Skin of body (tissue), 1 donor: ENCODE measurements at regions not wholly inside any gene's neighbourhood (a gene's known extent, or its start where the extent isn't known, plus 50 kb on each side); places are given as distances from the start of the nearest gene placed in this dataset.
"Not testable (repeated sequence)": the region's sequence is repeated elsewhere in the genome, so short reads cannot be mapped to it uniquely, and the experiment has no call there.

Source experiments
- DNase-seq: peaks from one replicate; lab custom pipeline; 2025; lab: John Stamatoyannopoulos, UW

GRCh38 chr12:75874441-75874840, 157.1 kb downstream of the PHLDA1 start:
- DNase-seq: no peak

DNA sequence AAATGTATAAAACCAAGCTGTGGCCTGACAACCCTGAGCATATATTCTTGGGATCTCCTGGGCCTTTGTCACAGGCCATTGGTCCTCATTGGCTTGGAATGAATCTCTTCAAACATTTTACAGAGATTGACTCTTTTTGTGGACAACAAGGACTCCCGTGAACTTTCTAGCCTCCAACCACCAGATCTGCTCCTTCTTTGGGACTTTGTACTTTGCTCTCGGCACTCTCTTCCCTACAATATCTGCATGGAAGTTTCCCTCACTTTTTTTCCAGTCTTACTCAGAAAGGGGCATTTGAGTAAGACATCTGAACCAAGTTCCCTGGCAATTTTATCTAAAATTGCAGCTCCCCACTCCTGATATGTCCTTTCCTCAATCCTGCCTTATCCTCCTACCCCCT, 158.8 kb downstream of the PHLDA1 start:
- DNase-seq: no peak

DNA sequence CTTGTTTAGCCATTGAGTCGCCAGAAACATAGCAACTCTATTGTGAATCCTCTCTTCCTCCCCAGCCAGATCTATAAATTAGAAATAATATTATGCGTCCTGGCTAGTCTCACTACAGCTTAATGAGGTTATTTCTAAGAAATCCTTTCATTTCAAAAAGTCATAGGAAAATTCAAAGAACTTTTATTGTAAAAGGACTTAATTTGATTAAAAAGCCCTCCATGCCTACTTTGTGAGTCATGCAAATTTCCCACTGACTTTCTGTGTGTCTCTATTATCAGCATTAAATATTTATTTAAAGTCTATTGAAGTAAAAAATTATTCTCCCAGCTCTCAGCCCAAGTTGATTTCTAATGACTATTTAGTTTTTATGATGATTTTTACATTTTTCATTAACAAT, 160.7 kb downstream of the PHLDA1 start:
- no peak for DNase-seq

DNA sequence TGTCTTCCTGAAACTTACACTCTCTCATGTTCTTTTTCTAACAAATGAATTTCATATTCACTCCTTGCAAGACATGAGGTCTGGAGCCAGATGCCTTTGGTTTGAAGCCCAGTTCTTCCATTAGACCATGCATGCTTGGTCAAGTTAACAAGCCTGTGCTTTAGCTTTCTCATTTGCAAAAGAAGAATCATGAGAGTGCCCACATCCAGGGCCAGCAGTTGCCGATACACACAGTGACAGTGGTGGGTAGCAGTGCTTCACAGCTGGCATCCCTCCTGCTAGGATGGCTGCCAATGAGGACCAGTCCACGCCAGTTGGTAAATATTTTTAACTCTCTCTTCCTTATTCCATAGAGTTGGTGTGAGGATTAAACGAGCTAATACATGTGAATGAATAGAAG, 163.1 kb downstream of the PHLDA1 start:
- no peak for DNase-seq

DNA sequence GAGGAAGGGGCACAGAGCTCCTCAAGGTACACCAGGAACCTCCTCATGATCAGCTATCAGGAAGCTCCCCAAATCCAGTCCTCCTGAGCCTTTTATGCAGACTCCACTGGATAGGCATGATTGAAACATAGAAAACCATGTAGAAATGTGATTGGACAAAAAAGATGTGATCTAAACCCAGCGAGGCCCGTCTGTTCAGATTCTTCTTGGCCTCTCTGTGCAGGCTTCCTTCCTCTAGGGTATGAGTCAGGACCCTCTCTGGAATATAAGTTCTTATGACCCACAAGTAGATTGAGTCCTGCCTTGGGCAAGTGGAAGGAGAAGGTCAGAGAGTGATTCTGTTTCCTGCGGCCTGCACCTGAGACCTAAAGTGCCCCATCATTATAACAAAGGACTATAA, 166.3 kb downstream of the PHLDA1 start:
- DNase-seq: no peak

GRCh38 chr12:75864161-75864560, 167.4 kb downstream of the PHLDA1 start:
- no peak for DNase-seq

GRCh38 chr12:75863533-75863932, 168.0 kb downstream of the PHLDA1 start:
- no peak for DNase-seq

DNA sequence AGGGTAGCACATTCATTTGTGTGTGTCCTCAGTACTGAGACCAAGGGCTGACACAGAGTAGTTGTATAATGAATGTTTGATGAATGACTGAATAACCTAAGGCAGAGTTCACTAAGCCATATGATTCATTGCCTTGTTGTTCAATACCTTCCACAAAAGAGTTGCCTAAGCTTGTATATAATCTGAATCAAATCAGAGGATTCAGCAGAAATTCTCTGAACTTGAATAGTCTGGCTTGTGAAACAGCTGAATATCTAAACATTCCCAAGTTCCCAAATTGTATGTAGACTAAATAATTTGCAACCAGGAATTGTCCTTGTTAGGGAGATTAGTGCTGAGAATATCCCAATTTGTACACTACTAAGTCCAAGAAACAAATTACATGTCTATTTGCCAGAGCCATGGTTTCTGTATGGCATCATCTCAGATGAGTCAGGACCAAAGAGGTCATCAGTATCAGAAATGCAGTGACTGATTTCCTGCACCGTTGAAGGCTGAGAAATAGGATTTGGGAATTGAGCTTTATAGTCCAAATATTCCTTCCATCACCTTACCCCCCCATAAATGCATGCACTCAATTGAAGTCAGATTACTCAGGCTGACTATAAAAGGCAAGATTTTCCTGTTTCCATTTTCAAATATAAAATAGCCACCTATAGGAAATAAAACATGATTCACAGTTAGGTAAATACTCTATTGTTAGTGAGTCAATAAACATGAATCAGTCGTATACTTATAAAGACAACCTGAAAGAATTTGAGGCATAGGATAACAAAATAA, 168.7 kb downstream of the PHLDA1 start:
- no peak for DNase-seq

- DNase-seq: no peak
These were observed 171.7 kb downstream of the PHLDA1 start for GRCh38 chr12:75859868-75860267.

GRCh38 chr12:75856235-75856634, 175.3 kb downstream of the PHLDA1 start:
- peak; percentile 57 for DNase-seq

- no peak for DNase-seq
These were observed 176.2 kb downstream of the PHLDA1 start for GRCh38 chr12:75855360-75855759.

DNA sequence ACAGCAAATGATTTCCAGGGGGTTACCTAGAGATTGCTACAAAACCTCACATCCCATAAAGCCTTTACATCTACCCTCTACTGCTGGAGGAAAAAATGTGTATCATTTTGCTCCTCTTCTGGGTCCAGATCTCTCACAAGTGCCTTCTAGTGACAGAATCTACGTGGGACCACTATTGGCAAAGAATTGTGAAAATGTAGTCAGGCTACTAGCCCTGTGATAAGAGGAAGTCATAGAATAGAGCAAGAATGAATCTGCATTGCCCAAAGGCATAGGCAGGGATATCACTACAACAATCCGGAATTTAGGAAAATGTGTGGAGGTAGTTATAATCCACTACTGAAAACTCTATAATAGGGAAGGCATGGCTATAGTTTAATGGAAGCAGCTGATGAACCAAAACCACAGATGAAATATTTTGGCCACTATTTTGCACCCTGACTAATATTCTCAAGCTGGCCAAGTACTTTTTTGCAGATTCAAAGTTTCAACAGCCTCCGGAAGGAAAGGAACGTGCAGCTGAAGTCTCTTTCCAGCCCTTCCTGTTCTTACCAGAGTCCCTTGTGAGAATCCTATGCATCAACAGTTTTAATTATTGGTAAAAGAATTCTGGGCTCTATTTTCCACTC, 176.8 kb downstream of the PHLDA1 start:
- no peak for DNase-seq

- DNase-seq: not testable (repeated sequence)
These were observed 177.4 kb downstream of the PHLDA1 start for GRCh38 chr12:75854137-75854536.

DNA sequence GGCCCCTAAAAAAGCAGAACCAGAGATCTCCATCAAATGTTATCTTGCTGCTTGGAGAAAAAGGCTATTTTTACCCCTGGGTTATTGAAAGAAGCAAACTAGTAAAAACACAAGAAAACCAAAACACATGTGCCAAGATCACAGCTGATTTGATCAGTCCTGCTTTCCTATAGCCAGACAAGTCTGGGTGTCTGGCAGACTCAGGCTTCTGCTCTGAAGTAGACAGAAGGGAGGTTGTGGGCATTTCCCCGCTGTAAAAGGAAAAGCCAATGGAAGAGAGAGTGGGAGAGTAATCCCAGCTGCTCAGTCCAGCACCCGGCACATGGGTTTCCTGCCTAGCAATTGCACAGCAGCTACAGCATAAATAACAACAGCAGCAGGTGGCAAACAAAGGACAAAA, 177.9 kb downstream of the PHLDA1 start:
- DNase-seq: no peak

- no peak for DNase-seq
These were observed 178.6 kb downstream of the PHLDA1 start for GRCh38 chr12:75852956-75853355.

GRCh38 chr12:75852143-75852542, 179.4 kb downstream of the PHLDA1 start:
- no peak for DNase-seq

- no peak for DNase-seq
These were observed 180.7 kb downstream of the PHLDA1 start for GRCh38 chr12:75850721-75851462.

DNA sequence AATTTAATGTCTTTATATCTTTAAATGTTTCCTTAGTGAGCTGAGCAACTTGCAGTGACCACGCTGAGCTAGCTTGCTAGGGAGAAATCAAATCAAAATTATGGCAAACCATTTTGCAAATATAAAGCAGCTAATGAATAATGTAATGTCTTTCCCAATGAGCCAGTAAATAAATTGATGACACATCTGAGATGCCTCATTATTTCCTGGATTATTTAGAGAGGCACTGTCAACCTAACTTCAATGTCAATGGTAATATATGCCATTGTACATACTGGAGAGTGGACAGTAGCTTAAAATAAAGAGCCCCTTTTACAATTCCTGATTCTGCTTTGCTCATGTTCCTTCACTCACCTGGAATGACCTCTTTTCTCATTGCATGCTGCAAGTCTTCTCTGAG, 182.6 kb downstream of the PHLDA1 start:
- DNase-seq: peak; percentile 54

GRCh38 chr12:75848431-75848925, 183.1 kb downstream of the PHLDA1 start:
- DNase-seq: peak; percentile 75

DNA sequence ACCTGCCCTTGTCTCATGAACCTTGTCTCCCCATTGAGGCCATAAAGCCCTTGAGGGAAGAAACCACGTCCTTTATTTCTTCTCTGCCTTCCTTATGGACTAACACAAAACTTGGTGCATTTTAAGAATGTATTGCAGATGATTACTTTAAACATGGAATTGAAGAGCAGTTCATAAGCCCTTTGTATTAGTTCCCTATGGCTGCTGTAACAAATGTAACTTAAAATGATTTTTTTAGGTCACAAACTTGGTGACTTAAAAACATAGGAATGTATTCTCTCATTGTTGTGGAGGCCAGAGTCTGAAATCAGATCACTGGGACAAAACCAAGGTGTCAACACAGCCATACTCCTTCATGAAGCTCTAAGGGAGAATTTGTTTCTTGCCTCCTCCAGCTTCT, 185.5 kb downstream of the PHLDA1 start:
- DNase-seq: no peak

- DNase-seq: no peak
These were observed 186.6 kb downstream of the PHLDA1 start for GRCh38 chr12:75844985-75845384.

DNA sequence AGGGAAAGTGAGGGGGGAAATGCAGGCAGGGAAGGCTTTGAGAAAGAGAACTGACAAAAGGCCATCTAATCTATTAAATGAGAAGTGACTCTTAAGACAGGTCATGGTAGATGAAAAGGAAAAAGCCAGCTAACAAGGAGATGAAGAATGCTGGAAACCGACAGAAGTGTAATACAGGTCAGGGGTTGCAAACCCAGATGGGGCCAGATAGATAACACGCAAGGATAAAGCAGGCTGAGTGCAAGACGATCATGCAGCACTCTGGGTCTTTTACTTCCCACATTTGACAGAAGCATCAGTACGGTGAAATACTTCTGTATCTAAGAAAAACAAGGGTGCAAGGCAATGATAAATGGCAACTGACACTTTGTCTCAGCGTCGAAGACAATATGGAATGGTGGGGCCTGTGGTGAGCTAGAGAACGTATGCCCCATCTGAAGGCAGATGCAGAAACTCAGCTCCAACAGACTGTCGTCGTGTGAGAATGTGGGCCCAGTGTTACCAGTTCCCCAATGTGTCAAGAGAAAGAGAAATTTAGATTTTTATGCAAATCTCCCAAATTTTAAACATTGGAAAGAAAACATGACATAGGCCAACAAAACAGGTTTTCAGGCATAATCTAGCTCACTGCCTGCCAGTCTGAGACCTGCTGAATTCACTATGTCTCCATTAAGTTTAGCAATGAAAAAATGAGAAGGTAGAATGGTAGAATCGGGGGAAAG, 187.4 kb downstream of the PHLDA1 start:
- no peak for DNase-seq
